ENCODE measurements at regions not wholly inside any gene's neighbourhood (a gene's known extent, or its start where the extent isn't known, plus 50 kb on each side); places are given as distances from the start of the nearest gene placed in this dataset.

DNA sequence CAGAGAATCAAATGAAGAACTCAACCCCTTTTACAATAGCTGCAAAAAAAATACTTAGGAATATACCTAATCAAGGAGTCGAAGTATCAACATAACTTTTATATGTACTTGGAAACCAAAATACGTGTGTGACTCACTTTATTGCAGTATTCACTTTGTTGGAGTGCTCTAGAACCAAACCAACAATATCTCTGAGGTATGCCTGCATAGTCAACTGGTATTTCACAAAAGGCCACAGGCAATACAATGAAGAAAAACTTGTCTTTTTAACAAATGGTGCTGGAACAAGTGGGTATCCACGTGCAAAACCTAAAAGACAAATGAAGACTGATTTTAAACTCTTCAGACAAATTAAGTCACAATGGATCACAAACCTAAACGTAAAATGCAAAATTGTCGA lies 385.7 kb downstream of the TLE1 start:
- intact Hi-C loops (cut with micrococcal nuclease; ENCODE audit: unreplicated experiment) (no loop called here), in situ Hi-C loops (cut with HindIII; ENCODE audit: low pct_unique_long_range_greater_than_20kb, low sequenced_read_pairs) (no loop called here)
- Histone ChIP-seq H3K36me3 (ENCODE audit: control insufficient read depth, insufficient read depth, low read length) (no peaks in the 10 kb centered on the region), H3K4me3 (ENCODE audit: low read depth in 2 of 2, low read length in 2 of 2) (no peak overlapping the region), H3K9me3 (ENCODE audit: control insufficient read depth, insufficient read depth, low read depth, low read length) (no peaks in the 10 kb centered on the region), H3K27ac (ENCODE audit: low read length) (no peak overlapping the region), H3K27me3 (ENCODE audit: control insufficient read depth, insufficient read depth, low read length) (no peaks in the 10 kb centered on the region), H3K4me1 (ENCODE audit: control insufficient read depth, insufficient read depth, low read length) (no peaks in the 10 kb centered on the region)
- POLR2A ChIA-PET: no interaction called here
- no peak for TF ChIP-seq SIN3A (IDR thresholded peaks at IDR 0.05; ENCODE audit: borderline replicate concordance, insufficient read depth, low read depth, low read length)
- no peak for TF ChIP-seq POLR2AphosphoS5 (IDR thresholded peaks at IDR 0.05; ENCODE audit: low read depth, low read length)
- TF ChIP-seq CTCF (IDR thresholded peaks at IDR 0.05): no peak
- TF ChIP-seq TCF7L2 (IDR thresholded peaks at IDR 0.05; ENCODE audit: low read depth, low read length): no peak
- no peak for TF ChIP-seq REST (IDR thresholded peaks at IDR 0.05; ENCODE audit: insufficient read depth in 1 of 2, low read depth in 2 of 2, low read length in 1 of 2)
- ATAC-seq (no peak), DNase-seq (ENCODE audit: low read depth, low spot score) (no peak)
- CTCF ChIA-PET: no interaction called here
- BruUV-seq (replicated peaks): no TSS peak

- H3K27ac ChIP-seq (ENCODE audit: low read length): no peak overlapping the region
- no peaks in the 10 kb centered on the region for H3K9me3 ChIP-seq (ENCODE audit: control insufficient read depth, insufficient read depth, low read depth, low read length)
- ChIA-PET CTCF (no interaction called here), POLR2A (no interaction called here)
- no peak overlapping the region for H3K4me3 ChIP-seq (ENCODE audit: low read depth in 2 of 2, low read length in 2 of 2)
- no peaks in the 10 kb centered on the region for H3K27me3 ChIP-seq (ENCODE audit: control insufficient read depth, insufficient read depth, low read length)
- no TSS peak for BruUV-seq (replicated peaks)
- in situ Hi-C loops (cut with HindIII; ENCODE audit: low pct_unique_long_range_greater_than_20kb, low sequenced_read_pairs): no loop called here
- no peaks in the 10 kb centered on the region for H3K36me3 ChIP-seq (ENCODE audit: control insufficient read depth, insufficient read depth, low read length)
- intact Hi-C loops (cut with micrococcal nuclease; ENCODE audit: unreplicated experiment): no loop called here
- TF ChIP-seq SIN3A (IDR thresholded peaks at IDR 0.05; ENCODE audit: borderline replicate concordance, insufficient read depth, low read depth, low read length) (no peak), CTCF (IDR thresholded peaks at IDR 0.05) (no peak), POLR2AphosphoS5 (IDR thresholded peaks at IDR 0.05; ENCODE audit: low read depth, low read length) (no peak), REST (IDR thresholded peaks at IDR 0.05; ENCODE audit: insufficient read depth in 1 of 2, low read depth in 2 of 2, low read length in 1 of 2) (no peak), TCF7L2 (IDR thresholded peaks at IDR 0.05; ENCODE audit: low read depth, low read length) (no peak)
- ATAC-seq: no peak
- H3K4me1 ChIP-seq (ENCODE audit: control insufficient read depth, insufficient read depth, low read length): no peaks in the 10 kb centered on the region
- DNase-seq (ENCODE audit: low read depth, low spot score): no peak
Measured at GRCh38 chr9:81293651-81294050, 395.7 kb downstream of the TLE1 start.

All from Panc1 (cell line).